ENCODE measurements at regions not wholly inside any gene's neighbourhood (a gene's known extent, or its start where the extent isn't known, plus 50 kb on each side); places are given as distances from the start of the nearest gene placed in this dataset.

- no peak for TF ChIP-seq POLR2A (IDR thresholded peaks at IDR 0.05)
- TF ChIP-seq, protein P1, sequence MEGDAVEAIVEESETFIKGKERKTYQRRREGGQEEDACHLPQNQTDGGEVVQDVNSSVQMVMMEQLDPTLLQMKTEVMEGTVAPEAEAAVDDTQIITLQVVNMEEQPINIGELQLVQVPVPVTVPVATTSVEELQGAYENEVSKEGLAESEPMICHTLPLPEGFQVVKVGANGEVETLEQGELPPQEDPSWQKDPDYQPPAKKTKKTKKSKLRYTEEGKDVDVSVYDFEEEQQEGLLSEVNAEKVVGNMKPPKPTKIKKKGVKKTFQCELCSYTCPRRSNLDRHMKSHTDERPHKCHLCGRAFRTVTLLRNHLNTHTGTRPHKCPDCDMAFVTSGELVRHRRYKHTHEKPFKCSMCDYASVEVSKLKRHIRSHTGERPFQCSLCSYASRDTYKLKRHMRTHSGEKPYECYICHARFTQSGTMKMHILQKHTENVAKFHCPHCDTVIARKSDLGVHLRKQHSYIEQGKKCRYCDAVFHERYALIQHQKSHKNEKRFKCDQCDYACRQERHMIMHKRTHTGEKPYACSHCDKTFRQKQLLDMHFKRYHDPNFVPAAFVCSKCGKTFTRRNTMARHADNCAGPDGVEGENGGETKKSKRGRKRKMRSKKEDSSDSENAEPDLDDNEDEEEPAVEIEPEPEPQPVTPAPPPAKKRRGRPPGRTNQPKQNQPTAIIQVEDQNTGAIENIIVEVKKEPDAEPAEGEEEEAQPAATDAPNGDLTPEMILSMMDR (IDR thresholded peaks at IDR 0.05), result no peak
Measured at GRCh38 chr5:153866176-153866575, 172.5 kb downstream of the FAM114A2 start.

All from body of pancreas (tissue), 4 donors.